ENCODE measurements at regions not wholly inside any gene's neighbourhood (a gene's known extent, or its start where the extent isn't known, plus 50 kb on each side); places are given as distances from the start of the nearest gene placed in this dataset.

DNA sequence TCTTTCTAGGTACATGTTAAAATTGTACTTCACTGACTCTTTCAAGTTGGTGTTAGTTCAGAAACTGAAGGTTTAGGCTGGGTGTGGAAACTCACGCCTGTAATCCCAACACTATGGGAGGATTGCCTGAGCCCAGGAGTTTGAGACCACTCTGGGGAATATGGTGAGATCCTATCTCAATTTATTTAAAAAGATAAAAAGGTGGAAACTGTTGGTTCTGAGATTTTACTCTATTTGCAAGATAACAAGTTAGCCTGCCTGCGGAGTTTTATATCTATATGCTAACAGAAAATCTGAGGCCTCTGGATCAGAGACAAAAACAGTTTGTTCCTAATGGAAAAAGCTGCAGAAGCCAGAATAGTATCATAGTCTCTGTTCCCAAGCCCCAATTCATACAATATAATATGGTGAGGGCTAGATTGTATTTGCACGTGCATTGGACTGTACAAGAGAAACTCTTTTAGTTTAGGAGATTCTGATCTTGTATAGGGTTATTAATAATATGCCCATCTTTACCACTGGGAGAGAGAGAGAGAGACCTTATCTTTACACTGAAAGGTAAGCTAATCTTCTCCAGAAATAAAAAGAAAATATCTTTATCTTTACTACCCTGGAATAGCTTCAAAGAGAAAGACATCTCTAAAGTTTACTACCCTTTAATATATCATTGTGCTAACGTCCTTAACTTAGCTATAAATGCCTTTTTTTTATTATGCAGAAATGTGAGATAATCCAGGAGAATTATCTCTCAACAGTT is 1267.6 kb downstream of the OTOL1 start:
- no peak for DNase-seq

DNA sequence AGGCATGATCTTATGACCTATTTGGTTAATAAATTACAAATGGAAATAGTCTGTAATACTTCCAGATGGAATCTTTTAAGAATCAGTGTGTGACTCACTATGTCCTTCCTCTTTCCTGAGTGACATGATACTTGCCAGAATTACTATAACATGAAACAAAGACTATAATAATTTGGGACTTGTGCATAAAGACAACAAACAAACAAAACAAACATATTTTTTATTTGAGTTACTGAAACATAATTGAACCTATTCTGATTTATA is 1268.1 kb downstream of the OTOL1 start:
- no peak for DNase-seq

DNA sequence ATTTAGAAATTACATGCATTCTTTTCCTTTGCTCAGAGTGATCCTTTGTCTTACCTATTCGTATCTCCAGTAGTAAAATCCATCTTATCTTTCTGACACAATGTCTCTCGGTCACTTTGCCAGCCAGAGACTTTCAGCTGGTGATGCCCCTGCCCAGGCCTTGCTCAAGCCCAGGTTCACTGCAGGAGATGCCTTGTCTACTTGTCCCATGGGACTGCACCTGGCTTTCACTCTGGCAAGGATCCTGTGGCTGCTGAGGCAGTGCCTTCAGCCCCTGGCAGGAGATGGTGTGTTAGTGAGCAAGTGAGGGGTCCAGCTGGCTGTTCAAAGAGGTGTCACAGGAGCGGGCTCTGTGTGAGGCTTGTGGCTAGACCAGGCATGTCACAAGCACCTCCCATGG is 1268.9 kb downstream of the OTOL1 start:
- DNase-seq, result no peak

DNA sequence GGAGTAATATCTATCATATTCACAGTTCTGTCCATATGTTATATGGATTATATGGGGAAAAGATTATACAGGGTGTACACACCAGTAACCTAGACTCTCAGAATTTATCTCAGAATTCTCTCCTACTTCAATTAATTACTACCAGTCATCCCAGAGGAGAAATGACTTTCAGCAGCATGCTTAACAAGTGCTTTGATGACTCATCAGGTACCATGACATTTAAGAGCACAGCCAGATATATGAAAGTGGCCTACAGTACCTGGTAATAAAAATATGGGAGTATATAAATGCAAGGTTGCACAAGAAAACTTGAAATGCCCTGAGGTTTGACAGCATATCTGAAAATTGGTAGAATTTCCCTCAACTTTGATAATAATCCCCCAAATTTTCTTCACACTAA is 1273.0 kb downstream of the OTOL1 start:
- DNase-seq, result no peak

DNA sequence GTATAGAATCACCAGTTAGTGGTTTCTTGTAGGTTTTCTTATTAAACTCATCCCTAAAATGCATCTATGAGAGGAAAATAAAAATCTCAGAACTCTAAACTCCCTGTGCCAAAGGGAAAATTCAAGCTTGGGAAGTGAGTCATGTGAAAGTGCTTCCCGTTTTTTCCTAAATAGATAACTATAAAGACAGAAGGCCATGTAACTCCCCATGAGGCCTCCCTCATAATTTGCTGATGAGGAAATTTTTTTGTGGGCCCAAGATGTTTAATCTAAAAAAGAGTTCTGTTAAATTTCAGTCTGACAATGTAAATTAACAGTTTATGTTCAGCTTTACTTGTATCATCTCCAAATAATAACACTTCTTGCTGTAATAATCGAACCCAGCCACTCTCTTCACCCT is 1273.9 kb downstream of the OTOL1 start:
- DNase-seq, result no peak

DNA sequence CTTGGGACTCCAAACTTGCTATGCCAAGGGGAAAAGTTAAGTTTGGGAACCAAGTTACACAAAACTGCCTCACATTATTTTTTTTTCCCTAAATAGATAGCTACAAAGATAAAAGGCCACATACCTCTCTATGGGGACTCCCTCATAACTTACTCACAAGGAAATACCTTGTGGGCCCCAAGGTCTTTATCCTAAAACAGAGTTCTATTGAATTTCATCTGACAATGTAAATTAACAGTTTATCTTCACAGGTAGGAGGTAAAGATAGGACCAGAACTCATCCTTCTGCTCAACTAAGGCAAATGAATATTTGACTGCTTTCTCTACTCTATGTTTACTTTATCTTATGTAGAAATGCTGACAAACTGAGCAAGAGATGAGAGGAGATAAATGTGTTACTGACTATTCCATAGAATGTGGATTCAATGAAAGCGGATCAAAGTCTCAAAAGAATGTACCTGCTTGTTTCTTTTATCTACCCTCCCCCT is 1278.0 kb downstream of the OTOL1 start:
- no peak for DNase-seq

DNA sequence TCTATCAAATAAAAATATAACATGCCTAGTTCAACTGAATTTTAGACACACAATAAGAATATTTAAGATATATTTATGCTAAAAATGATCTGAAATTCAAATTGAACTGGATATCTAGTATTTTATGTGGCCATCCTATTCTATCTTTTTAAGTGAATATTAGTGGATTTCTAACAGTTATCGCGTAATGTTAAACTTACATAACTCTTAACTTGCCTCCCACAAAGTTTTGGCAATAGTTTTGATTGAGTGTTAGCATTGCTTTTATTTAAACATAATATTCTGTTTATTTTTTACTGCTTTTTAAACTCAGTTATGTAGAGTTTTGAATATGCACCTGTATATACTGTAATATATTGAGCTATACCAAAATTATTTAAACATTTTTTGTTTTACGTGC is 1279.5 kb downstream of the OTOL1 start:
- no peak for DNase-seq

DNA sequence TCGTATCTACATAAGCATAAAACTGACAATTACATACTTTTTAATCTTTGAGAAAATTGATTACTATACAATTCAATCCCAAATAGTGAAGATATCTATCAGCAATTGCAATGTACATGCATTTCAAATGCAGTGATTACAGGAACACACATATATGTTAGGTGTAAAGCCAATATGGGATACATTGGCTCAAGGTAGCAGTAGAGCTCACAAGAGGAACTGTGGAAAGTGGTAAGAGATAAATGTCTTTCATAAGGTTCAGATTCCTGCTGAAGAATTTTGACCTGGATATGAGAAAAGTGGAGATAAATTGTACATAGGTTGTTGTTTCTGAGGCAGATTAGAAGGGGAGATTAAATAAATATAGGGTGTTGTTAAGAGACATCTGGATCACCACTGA is 1280.5 kb downstream of the OTOL1 start:
- DNase-seq, result no peak

DNA sequence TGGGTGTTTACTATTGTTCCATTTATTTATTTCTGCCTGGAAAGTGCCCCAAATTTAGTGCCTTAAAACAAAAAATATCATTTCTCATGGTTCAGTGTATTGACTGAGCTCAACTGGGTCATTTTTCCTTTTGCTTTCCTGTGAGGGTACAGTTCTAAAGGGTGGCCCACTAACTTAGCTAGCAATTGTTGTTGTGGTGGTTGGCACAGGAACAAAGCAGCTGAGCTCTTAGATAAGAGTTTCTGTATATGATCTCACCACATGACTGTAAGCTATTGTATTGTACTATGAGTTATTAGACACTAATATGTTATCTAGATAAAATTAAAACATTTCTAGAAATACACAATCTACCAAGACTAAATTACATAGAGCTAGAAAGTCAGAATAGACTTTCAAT is 1283.7 kb downstream of the OTOL1 start:
- DNase-seq, result no peak

DNA sequence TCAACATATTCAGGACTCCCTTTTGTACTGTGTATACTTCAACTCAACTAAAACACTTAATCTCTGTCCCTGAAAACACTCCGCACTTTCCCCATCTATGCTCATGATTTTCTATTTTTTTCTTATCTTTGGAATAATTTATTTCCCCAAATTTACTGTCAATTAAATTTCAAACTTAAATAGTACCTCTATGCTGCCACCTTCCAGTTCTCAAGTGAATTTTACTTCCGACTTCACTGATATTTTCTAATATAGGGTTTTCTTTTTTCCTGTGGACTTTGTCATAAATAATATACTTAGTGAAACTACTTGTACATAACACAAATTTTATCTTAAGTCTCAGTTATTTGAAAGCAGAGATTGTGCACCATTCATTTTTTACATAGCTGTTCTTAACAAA is 1303.3 kb downstream of the OTOL1 start:
- no peak for DNase-seq

DNA sequence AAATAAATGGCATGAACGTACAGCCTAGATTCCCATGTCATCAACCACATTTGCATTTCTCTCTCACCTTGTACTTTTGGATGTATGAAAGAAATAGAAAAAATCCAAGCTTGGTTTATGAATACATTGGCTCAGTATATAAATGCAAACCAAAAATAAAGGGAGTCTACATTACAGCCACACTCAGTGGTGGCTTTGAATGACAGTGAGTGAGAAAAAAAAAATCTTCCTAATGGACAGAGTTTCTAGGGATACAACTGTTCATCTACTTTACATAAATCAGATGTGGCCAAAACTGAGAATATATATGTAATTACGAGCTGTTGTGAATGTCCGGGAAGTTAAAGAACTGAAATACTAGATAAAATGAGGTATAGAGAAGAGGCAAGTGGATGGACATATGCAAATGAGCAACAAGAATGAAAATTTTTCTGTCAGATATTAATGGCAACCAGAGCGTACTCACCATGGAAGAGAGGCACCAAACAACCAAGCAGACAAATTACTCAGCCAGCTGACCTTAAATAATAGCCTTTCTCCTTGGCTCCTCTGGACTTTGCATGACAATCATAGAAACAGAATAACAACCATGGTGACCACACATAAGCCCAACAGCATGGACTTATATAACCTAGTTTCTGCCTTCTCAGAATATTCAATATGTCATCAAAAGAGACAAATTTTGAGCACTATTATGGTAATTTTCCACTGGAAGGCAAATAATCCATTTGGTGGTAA is 1305.8 kb downstream of the OTOL1 start:
- no peak for DNase-seq

DNA sequence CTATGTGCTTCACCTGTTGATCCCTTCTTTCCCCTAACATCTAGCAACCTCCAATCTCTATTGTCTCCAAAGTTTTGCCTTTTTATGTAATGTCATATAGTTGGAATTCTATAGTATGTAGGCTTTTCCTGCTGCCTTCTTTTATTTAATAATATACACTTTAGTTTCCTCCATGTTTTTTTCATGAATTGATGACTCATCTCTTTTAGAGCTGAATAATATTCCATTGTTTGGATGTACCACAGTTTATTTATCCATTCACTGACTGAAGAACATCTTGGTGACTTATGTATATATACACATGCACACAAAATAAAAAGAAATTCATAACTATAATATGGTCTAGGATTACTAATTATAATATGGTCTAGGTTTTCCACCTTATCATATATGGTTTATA is 1314.2 kb downstream of the OTOL1 start:
- DNase-seq, result no peak

DNA sequence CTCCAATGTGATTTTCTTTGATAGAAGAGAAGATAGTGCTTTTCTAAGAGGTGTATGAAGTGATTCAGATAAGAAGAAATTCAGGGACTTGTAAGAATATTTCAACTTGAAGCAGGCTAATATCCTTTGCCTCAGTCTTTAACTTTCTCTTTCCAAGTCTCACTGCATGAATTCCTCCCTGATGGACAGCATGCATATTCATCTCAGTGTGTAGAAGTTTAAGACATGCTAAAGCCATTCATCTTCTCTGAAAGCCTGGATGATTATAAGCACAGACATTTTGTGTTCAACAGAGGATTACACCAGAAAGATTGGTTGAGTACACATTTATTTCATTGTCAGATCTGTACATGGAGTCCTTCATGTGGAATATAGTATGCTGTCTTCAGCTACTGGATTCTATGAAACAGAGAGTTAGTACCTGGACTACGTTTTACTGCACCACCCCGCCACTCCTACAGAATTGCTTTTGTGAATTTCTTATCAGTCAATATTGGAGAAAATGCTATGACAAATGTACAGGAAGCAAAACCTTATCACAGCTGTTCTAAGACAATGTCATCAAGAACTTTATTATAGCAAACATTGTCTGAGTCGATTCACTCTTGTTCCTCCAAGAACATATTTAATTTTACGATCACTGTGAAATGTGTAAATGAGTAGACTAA is 1346.1 kb downstream of the OTOL1 start:
- no peak for DNase-seq

DNA sequence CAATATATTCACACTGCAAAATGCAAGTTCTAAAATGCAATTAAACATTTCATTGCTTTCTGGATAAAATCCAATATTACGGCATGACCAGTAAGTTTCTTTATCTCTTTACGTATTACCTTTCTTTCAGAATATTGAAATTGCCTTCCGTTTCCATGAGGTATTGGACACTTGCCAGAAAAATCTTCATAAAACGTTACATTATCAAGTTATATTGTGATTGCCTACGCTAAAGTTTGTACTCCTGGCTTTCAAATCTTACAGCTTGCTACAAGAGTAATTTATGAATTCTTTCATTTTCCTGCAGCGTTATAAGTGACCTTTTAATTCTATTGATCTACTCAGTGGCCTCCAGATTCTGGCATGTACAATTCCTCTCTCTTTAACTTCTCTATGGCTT is 1349.3 kb downstream of the OTOL1 start:
- DNase-seq, result no peak

DNA sequence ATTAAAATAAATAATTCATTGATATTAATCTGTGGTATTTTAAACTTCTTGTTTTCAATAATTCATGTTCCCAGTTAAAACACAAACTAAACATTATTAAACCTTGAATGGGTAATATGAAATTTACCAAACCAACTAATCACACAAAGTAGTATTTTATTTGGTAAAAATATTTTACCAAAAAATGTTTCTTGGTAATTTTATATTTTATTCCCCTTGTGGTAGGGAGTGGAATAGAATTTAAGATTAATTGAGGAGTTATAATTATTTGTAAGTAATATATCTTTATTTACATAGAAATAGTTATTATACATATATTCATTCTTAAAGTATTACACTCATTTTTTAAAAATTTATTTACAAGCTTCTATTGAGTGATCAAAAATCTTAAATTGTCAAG is 1350.9 kb downstream of the OTOL1 start:
- no peak for DNase-seq

DNA sequence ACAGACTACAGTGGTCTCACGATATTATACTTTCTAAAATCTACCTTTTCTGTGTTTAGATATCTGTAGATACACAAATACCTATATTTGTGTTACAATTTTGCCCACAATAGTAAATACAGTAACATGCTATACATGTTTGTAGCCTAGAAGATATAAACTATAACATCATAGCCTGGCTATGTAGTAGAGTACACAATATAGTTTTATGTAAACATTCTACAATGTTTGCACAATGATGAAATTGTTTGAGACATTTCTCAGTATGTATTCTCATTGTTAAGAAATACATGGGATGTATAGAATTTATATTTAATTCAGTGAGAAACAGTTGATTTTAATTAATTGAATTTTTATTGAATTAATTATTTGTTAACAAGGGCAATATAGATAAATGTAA is 1367.0 kb downstream of the OTOL1 start:
- DNase-seq, result no peak

DNA sequence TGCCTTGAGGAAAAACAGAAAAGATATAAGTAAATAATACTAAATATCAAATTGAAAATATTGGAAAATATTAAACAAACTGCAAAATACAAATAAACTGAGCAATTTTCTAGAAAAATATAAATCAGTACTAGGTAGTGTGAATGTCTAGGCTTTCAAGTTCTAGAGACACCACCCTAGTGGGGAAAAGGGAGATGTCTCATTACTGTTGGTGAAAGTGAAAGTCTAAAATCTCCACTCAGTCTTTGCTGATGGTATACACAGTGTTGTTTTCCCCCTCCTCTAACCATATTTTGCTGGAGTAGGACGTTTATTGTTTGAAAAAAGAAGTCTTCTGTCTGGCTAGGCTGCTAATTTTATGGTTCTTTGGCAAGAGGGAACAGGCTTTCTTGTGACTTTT is 1368.9 kb downstream of the OTOL1 start:
- no peak for DNase-seq

DNA sequence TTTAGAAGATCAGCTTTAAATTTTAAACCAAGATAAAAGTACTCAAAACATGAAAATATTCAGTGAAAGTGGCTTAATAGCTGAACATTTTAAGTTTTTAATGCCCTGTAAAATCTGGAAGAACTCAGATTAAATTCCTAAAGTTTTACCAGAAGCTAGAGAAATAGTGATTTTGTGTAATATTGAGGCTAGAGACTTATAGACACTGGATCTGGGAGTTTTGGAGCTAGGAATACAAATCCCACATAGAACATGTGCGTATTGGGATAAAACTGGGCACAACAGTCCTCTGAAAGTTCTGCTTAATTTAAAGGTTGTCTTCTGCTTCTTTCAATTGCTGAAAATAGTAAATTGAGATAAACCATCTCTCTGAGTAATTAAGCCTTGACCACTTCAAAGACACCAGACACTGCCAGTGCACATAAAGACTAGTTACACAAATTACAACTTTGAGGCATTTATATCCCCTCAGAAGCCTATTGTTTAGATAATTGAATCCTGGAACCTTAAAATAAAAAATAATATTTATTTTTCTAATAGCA is 1382.5 kb downstream of the OTOL1 start:
- DNase-seq, result no peak

DNA sequence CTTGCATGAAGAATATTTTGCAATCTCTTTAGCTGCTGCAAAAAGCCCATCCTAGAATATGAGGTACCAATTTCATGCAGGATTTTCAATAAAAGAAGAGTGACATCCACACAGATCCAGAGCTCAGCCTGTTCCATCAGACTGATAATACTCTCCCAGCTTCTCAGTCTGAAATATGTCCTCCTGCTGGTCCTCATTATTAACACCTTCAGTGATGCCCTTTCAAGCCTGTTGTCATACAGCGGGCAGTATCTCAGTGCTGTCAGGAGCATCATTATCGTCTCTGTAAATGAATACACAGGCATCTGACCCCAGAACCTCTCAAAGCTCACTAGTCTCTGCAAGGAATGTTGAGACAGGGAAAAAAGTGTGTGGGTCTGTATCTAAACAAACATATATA is 1387.8 kb downstream of the OTOL1 start:
- no peak for DNase-seq

DNA sequence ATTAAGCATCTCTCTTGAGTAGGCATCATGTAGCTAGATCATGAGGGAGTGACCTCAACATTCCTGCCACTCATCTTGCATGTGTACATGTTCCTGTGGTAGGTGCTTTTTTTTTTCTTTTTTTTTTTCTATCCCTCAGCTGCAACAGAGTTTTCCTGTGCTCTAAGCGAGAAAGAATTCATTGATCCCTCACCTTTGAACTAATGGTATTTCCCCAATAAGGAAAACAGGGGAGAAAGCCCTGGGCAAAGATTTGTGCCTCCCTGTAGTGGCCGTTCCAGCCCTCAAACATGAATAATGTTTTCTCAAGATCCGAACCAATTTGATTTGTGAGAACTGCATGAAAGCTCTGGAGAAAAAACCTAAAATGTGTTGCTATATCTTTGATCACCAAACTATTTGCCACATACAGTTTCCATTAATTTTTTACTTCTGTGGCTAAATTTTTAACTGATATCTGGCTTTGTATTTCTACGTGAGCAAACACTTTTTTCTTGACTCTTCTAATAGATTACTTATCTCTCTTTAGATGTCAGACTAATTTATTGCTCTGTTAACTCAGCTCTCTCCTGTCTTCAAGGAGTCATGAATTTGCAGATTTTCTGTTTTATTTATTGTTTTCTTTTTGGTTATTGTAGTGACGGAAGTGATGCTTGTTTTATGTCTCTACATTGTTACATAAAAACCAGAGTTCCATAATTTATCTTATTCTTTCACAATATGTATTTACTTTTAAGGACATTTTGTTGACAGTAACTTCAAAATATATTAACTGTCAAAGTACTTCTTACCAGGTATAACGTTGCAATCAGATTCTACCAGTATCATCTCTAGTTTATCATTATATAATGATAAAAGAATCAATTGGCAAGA is 1396.5 kb downstream of the OTOL1 start:
- DNase-seq, result no peak

DNA sequence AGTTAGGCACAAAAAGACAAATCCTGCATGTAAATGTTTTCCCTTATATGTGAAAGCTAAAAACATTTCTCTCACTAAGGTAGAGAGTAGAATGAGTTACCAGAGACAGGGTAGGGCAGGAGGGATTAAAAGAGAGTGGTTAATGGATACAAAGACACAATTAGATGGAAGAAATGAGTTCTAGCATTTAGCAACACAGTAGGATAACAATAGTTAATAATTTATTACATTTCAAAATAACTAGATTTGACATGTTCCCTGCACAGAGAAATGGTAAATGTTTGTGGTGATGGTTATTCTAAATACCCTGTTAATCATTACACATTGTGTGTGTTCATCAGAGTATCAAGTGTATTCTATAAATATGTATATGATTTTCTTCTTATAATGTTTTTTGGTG is 1400.7 kb downstream of the OTOL1 start:
- DNase-seq, result no peak

DNA sequence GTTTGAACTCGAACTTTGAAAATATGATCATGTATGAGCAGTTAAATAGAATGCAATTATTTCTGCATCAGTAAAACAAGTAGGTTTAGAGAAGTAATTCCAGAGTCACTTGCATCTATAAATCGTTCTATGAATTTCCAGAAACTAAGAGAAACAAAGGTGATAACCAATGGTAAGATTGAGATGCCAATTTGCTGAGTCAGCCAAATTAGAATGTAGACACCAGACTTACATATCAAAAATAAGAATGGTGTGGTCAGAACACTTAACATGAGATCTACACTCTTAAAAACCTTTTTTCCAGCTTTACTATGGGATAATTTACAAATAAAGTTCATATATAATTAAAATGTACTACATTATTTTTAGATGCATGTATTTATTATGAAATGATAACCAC is 1435.9 kb downstream of the OTOL1 start:
- no peak for DNase-seq

DNA sequence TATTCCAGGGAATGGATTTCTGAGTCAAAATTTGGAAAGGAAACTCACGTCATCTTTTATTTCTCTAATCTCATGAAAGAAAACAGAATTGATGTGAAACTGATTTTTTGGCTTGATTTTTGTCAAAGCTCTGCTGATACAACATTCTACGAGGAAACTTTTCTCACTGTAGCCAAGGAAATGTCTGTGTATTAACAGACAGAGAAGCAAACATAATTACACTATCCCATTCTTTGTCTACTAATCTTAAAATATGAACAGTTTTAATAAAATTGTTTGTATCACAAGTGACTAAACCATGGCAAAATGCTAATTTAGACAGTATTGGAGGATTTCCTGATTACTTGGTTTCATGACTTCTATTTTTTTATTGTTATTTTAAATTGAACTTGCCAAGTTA is 1437.0 kb downstream of the OTOL1 start:
- DNase-seq, result no peak

Measured in suppressor macrophage treated with lipopolysaccharide for 1 hour (primary cell).